OCI-LY7 (cell line): ENCODE measurements at regions not wholly inside any gene's neighbourhood (a gene's known extent, or its start where the extent isn't known, plus 50 kb on each side); places are given as distances from the start of the nearest gene placed in this dataset.

ENCODE experiments used
- BruUV-seq: library from RNA; stranded (reverse); fragments of 400-500 nt; replicated peaks from 2 replicates; lab custom pipeline; 2021; lab: Mats Ljungman, UMichigan
- CTCF ChIA-PET: fragments of 300-600 bp; sonication (Branson Sonifier 250); formaldehyde crosslinking; loops from one replicate; lab custom pipeline; 2022; ENCODE audit warnings: antibody characterized with exemption; ENCODE audit not compliant: unreplicated experiment; lab: Charles Lee
- POLR2A ChIA-PET: fragments of 300-600 bp; sonication (Branson Sonifier 250); formaldehyde crosslinking; loops from one replicate; lab custom pipeline; 2022; ENCODE audit warnings: antibody characterized with exemption; lab: Charles Lee
- DNase-seq: peaks from one replicate; pipeline ENCODE4 v3.0.0-alpha.2; 2015; ENCODE audit warnings: low spot score
- H2AFZ ChIP-seq: fragments of 200-600 bp; sonication (generic), shearing (Covaris generic); 2 replicates; pipeline ENCODE4 v1.6.1; 2014; ENCODE audit warnings: mild to moderate bottlenecking, antibody characterized with exemption, low read length, moderate library complexity
- H3K27ac ChIP-seq: fragments of 200-600 bp; sonication (generic); 2 replicates; pipeline ENCODE4 v1.5.1; 2014; ENCODE audit warnings: mixed run types, low read depth, mild to moderate bottlenecking, moderate library complexity, low read length, inconsistent platforms; ENCODE audit not compliant: poor library complexity, severe bottlenecking
- H3K36me3 ChIP-seq: fragments of 200-600 bp; sonication (generic); 2 replicates; pipeline ENCODE4 v1.6.1; 2014; ENCODE audit warnings: mild to moderate bottlenecking, antibody characterized with exemption, low read length, moderate library complexity, mixed read lengths; ENCODE audit not compliant: insufficient read depth
- H3K4me1 ChIP-seq: fragments of 200-600 bp; sonication (generic); 2 replicates; pipeline ENCODE4 v1.5.1; 2014; ENCODE audit warnings: mild to moderate bottlenecking, low read length; ENCODE audit not compliant: insufficient read depth, poor library complexity, severe bottlenecking
- H3K4me2 ChIP-seq: fragments of 200-600 bp; sonication (generic); 2 replicates; pipeline ENCODE4 v1.6.1; 2014; ENCODE audit warnings: mild to moderate bottlenecking, low read length
- H3K4me3 ChIP-seq: fragments of 200-600 bp; sonication (generic); 2 replicates; pipeline ENCODE4 v1.5.1; 2014; ENCODE audit warnings: mild to moderate bottlenecking, low read depth, low read length; ENCODE audit not compliant: poor library complexity, severe bottlenecking
- H3K79me2 ChIP-seq: fragments of 200-600 bp; sonication (generic); 2 replicates; pipeline ENCODE4 v1.6.1; 2016; ENCODE audit warnings: low read depth, mild to moderate bottlenecking, low read length, moderate library complexity, mixed read lengths; ENCODE audit not compliant: insufficient read depth
- H3K9me2 ChIP-seq: fragments of 200-600 bp; sonication (generic); 2 replicates; pipeline ENCODE4 v1.6.1; 2016; ENCODE audit warnings: mild to moderate bottlenecking, low read length, mixed read lengths; ENCODE audit not compliant: insufficient read depth
- H3K9me3 ChIP-seq: fragments of 200-600 bp; sonication (generic); 2 replicates; pipeline ENCODE4 v1.6.1; 2014; ENCODE audit warnings: mild to moderate bottlenecking, mixed run types, low read length, mixed read lengths
- H4K20me1 ChIP-seq: fragments of 200-600 bp; sonication (generic); 2 replicates; pipeline ENCODE4 v1.6.1; 2014; ENCODE audit warnings: mild to moderate bottlenecking, antibody characterized with exemption, low read length, moderate library complexity, mixed read lengths; ENCODE audit not compliant: insufficient read depth
- CTCF ChIP-seq: fragments of 200-600 bp; sonication (generic); conservative IDR thresholded peaks from 2 replicates; pipeline ENCODE4 v1.5.1; 2014; ENCODE audit warnings: mild to moderate bottlenecking, antibody characterized with exemption, low read length, moderate library complexity, mixed read lengths
- EZH2phosphoT487 ChIP-seq: fragments of 200-600 bp; sonication (generic); IDR thresholded peaks from 2 replicates; pipeline ENCODE4 v1.6.1; 2018; ENCODE audit warnings: low read depth, borderline replicate concordance, mild to moderate bottlenecking, mixed run types, antibody characterized with exemption, low read length, moderate library complexity, mixed read lengths
- intact Hi-C: fragments of 100-400 bp; cut with micrococcal nuclease; formaldehyde crosslinking; loops from one replicate; pipeline ENCODE4 v1.10.0; 2022; ENCODE audit not compliant: unreplicated experiment

GRCh38 chr6:134535831-134536230 lies 217.9 kb upstream of the SGK1 start:
- no peaks in the 10 kb centered on the region for H3K36me3 ChIP-seq
- intact Hi-C loops: no loop called here
- H3K4me1 ChIP-seq: no peaks in the 10 kb centered on the region
- H3K9me3 ChIP-seq: no peaks in the 10 kb centered on the region
- ChIA-PET POLR2A (no interaction called here), CTCF (no interaction called here)
- no peaks in the 10 kb centered on the region for H3K9me2 ChIP-seq
- no peaks in the 10 kb centered on the region for H3K79me2 ChIP-seq
- no peak overlapping the region for H3K27ac ChIP-seq
- no peak overlapping the region for H2AFZ ChIP-seq
- BruUV-seq: no TSS peak
- no peak for DNase-seq
- no peaks in the 10 kb centered on the region for H4K20me1 ChIP-seq
- H3K4me3 ChIP-seq: no peak overlapping the region
- TF ChIP-seq EZH2phosphoT487 (no peak), CTCF (no peak)
- no peak overlapping the region for H3K4me2 ChIP-seq

GRCh38 chr6:134534708-134535149 lies 216.8 kb upstream of the SGK1 start:
- H4K20me1 ChIP-seq: no peaks in the 10 kb centered on the region
- no peak overlapping the region for H2AFZ ChIP-seq
- POLR2A ChIA-PET: interaction anchor here (0.5 kb wide), 1 partner anchor 241 kb away, joined by 3 read pairs; no protein-coding TSS in a partner anchor
- intact Hi-C loops: no loop called here
- no peak overlapping the region for H3K4me3 ChIP-seq
- no peaks in the 10 kb centered on the region for H3K36me3 ChIP-seq
- no peaks in the 10 kb centered on the region for H3K9me3 ChIP-seq
- DNase-seq: no peak
- CTCF ChIA-PET: no interaction called here
- H3K79me2 ChIP-seq: no peaks in the 10 kb centered on the region
- no TSS peak for BruUV-seq
- H3K9me2 ChIP-seq: no peaks in the 10 kb centered on the region
- no peak overlapping the region for H3K4me2 ChIP-seq
- no peak overlapping the region for H3K27ac ChIP-seq
- TF ChIP-seq CTCF: no peak
- TF ChIP-seq EZH2phosphoT487: no peak
- no peaks in the 10 kb centered on the region for H3K4me1 ChIP-seq

GRCh38 chr6:134533991-134534390 lies 216.1 kb upstream of the SGK1 start:
- CTCF ChIA-PET: no interaction called here

More at GRCh38 chr6:134533991-134534390, 216.1 kb upstream of the SGK1 start:
- Histone ChIP-seq H3K79me2 (no peaks in the 10 kb centered on the region), H3K9me2 (no peaks in the 10 kb centered on the region), H2AFZ (no peak overlapping the region), H3K4me2 (no peak overlapping the region), H3K36me3 (no peaks in the 10 kb centered on the region), H4K20me1 (no peaks in the 10 kb centered on the region), H3K27ac (no peak overlapping the region), H3K4me1 (no peaks in the 10 kb centered on the region), H3K9me3 (no peaks in the 10 kb centered on the region), H3K4me3 (no peak overlapping the region)
- no peak for DNase-seq
- POLR2A ChIA-PET: interaction anchor here (0.5 to 0.6 kb wide), 2 partner anchors 242 to 389 kb away, joined by 3 read pairs; no protein-coding TSS in a partner anchor
- TF ChIP-seq CTCF (no peak), EZH2phosphoT487 (no peak)
- BruUV-seq: no TSS peak
- intact Hi-C loops: no loop called here
